Spleen (tissue), 11 donors: ENCODE measurements at regions not wholly inside any gene's neighbourhood (a gene's known extent, or its start where the extent isn't known, plus 50 kb on each side); places are given as distances from the start of the nearest gene placed in this dataset.

ENCODE experiments used
- DNase-seq: peaks from one replicate; pipeline ENCODE4 v3.0.0-alpha.2; 2020
- H3K27ac ChIP-seq, 8 donors: fragments of 200-600 bp; sonication (generic) in 7 of 8; 1 replicate in 4 of 8; 2 replicates in 4 of 8; pipeline versions ENCODE4 v1.5.0 to v1.8.0; 2016 to 2021; ENCODE audit warnings: inconsistent platforms in 4 of 8, mild to moderate bottlenecking in 4 of 8, moderate library complexity in 1 of 8
- H3K27me3 ChIP-seq, 7 donors: fragments of 200-600 bp; sonication (generic) in 6 of 7; replicated peaks in 1 of 7; 1 replicate in 4 of 7; 2 replicates in 3 of 7; pipeline versions ENCODE4 v1.5.0 to v1.8.0; 2016 to 2021; ENCODE audit warnings: inconsistent platforms in 3 of 7, mild to moderate bottlenecking in 1 of 7
- H3K36me3 ChIP-seq, 6 donors: fragments of 200-600 bp; sonication (generic) in 5 of 6; 1 replicate in 4 of 6; 2 replicates in 2 of 6; pipeline versions ENCODE4 v1.5.0 to v1.8.0; 2016 to 2021; ENCODE audit warnings: inconsistent platforms in 2 of 6
- H3K4me1 ChIP-seq, 6 donors: fragments of 200-600 bp; sonication (generic) in 5 of 6; 1 replicate in 3 of 6; 2 replicates in 3 of 6; pipeline versions ENCODE4 v1.5.0 to v1.8.0; 2016 to 2021; ENCODE audit warnings: inconsistent platforms in 3 of 6
- H3K4me3 ChIP-seq, 8 donors: fragments of 200-600 bp; sonication (generic) in 7 of 8; 1 replicate in 4 of 8; 2 replicates in 4 of 8; pipeline versions ENCODE4 v1.5.0 to v1.8.0; 2016 to 2021; ENCODE audit warnings: inconsistent platforms in 4 of 8, mild to moderate bottlenecking in 4 of 8, moderate library complexity in 2 of 8
- H3K9me3 ChIP-seq, 8 donors: fragments of 200-600 bp; sonication (generic) in 7 of 8; 1 replicate in 4 of 8; 2 replicates in 4 of 8; pipeline versions ENCODE4 v1.5.0 to v1.8.0; 2016 to 2021; ENCODE audit warnings: inconsistent platforms in 4 of 8
- CTCF ChIP-seq, 11 experiments: fragments of 200-600 bp in 7 of 11; fragments of 450-650 bp in 4 of 11; sonication (generic) in 4 of 11; IDR thresholded peaks in 8 of 11; conservative IDR thresholded peaks in 3 of 11; 1 replicate in 7 of 11; 2 replicates in 4 of 11; pipeline versions ENCODE4 v1.4.0 to v1.8.0; 2016 to 2021; ENCODE audit warnings: antibody characterized with exemption in 11 of 11, inconsistent platforms in 4 of 11, mild to moderate bottlenecking in 1 of 11
- POLR2A ChIP-seq, 3 donors: fragments of 450-650 bp; IDR thresholded peaks; one replicate each; pipeline ENCODE4 v1.5.1; 2017; ENCODE audit warnings: antibody characterized with exemption in 3 of 3, mild to moderate bottlenecking in 1 of 3
- POLR2AphosphoS5 ChIP-seq, 3 donors: sonication (generic); formaldehyde crosslinking; IDR thresholded peaks; one replicate each; pipeline ENCODE4 v1.5.1; 2017; ENCODE audit warnings: antibody characterized with exemption in 3 of 3
- WGBS, 5 donors: extraction: QIAGEN DNeasy Blood & Tissue Kit in 3 of 5; methylation state at CpG; one replicate each; pipeline versions ENCODE4 v1.1.5 to v1.1.7; 2013 to 2018; 5-methylcytosine and 5-hydroxymethylcytosine counted together
- intact Hi-C: fragments of 100-400 bp; cut with DNase I; formaldehyde crosslinking; loops from one replicate; pipeline ENCODE4 v1.15.0; 2023; ENCODE audit warnings: low total_unique reads
- donor health status: healthy with polysubstance abuse.
- donor health status: DM: no; HTN: no; CAD: no; lungs with moderate emphysema.
- donor health status: DM: no; HTN: no; CAD: no.
- donor health status: Bipolar disorder and iron deficiency.
- donor health status: healthy.
- donor health status: DM: no; HTN: no; CAD: no.
- donor health status: DM: yes; HTN: yes; CAD: no.

GRCh38 chr2:20897047-20897446 is 74.1 kb upstream of the LDAH start:
- DNase-seq, result no peak
- intact Hi-C loops, result no loop called here
- Histone ChIP-seq H3K27me3 (peaks cover 0 to 23% (median 0%) of the 10 kb centered on the region in 7 donors), H3K9me3 (peaks cover 0 to 17% (median 10%) of the 10 kb centered on the region in 8 donors), H3K4me1 (no peaks in the 10 kb centered on the region), H3K4me3 (no peak overlapping the region), H3K27ac (no peak overlapping the region), H3K36me3 (no peaks in the 10 kb centered on the region)
- no peak for TF ChIP-seq POLR2A (IDR thresholded peaks at IDR 0.05)
- TF ChIP-seq POLR2AphosphoS5 (IDR thresholded peaks at IDR 0.05), result no peak
- TF ChIP-seq CTCF (IDR thresholded peaks at IDR 0.05 in 8 of 11, conservative IDR thresholded peaks at IDR 0.05 in 3 of 11), result no peak
- WGBS, 5 donors, result 56 to 65% (median 61%) methylated on average over 3 of the region's 3 CpGs

- Histone ChIP-seq H3K27ac (no peak overlapping the region), H3K4me3 (no peak overlapping the region), H3K4me1 (no peaks in the 10 kb centered on the region), H3K36me3 (no peaks in the 10 kb centered on the region), H3K27me3 (peaks cover 0 to 6% (median 0%) of the 10 kb centered on the region in 7 donors), H3K9me3 (peaks cover 0 to 6% (median 0%) of the 10 kb centered on the region in 8 donors)
- intact Hi-C loops, result no loop called here
- 61 to 85% (median 77%) methylated on average over 5 of the region's 5 CpGs for WGBS, 5 donors
- DNase-seq, result no peak
- TF ChIP-seq CTCF (IDR thresholded peaks at IDR 0.05 in 8 of 11, conservative IDR thresholded peaks at IDR 0.05 in 3 of 11), result no peak
- no peak for TF ChIP-seq POLR2AphosphoS5 (IDR thresholded peaks at IDR 0.05)
- no peak for TF ChIP-seq POLR2A (IDR thresholded peaks at IDR 0.05)
Measured at GRCh38 chr2:20884829-20885228, 61.9 kb upstream of the LDAH start.

GRCh38 chr2:20882466-20883170 is 59.7 kb upstream of the LDAH start:
- Histone ChIP-seq H3K27ac (no peak overlapping the region), H3K36me3 (no peaks in the 10 kb centered on the region), H3K9me3 (peaks cover 0 to 16% (median 0%) of the 10 kb centered on the region in 8 donors), H3K4me1 (no peaks in the 10 kb centered on the region), H3K4me3 (no peak overlapping the region), H3K27me3 (peaks cover 0 to 6% (median 0%) of the 10 kb centered on the region in 7 donors)
- intact Hi-C loops, result no loop called here
- DNase-seq, result no peak
- TF ChIP-seq CTCF (IDR thresholded peaks at IDR 0.05 in 8 of 11, conservative IDR thresholded peaks at IDR 0.05 in 3 of 11), result no peak
- no peak for TF ChIP-seq POLR2AphosphoS5 (IDR thresholded peaks at IDR 0.05)
- no peak for TF ChIP-seq POLR2A (IDR thresholded peaks at IDR 0.05)
- WGBS, 5 donors, result 80 to 89% (median 85%) methylated on average over 3 to 4 of the region's 4 CpGs

GRCh38 chr2:20880221-20880771 is 57.4 kb upstream of the LDAH start:
- Histone ChIP-seq H3K4me1 (no peaks in the 10 kb centered on the region), H3K4me3 (no peak overlapping the region), H3K27me3 (peaks cover 0 to 11% (median 0%) of the 10 kb centered on the region in 7 donors), H3K9me3 (peaks cover 0 to 16% (median 0%) of the 10 kb centered on the region in 8 donors), H3K36me3 (no peaks in the 10 kb centered on the region), H3K27ac (no peak overlapping the region)
- TF ChIP-seq POLR2AphosphoS5 (IDR thresholded peaks at IDR 0.05) (no peak), CTCF (IDR thresholded peaks at IDR 0.05 in 8 of 11, conservative IDR thresholded peaks at IDR 0.05 in 3 of 11) (no peak), POLR2A (IDR thresholded peaks at IDR 0.05) (no peak)
- WGBS, 5 donors, result 76 to 82% (median 80%) methylated on average over 5 to 13 of the region's 13 CpGs
- no peak for DNase-seq
- intact Hi-C loops, result no loop called here
